GM12878 (cell line): ENCODE measurements at regions not wholly inside any gene's neighbourhood (a gene's known extent, or its start where the extent isn't known, plus 50 kb on each side); places are given as distances from the start of the nearest gene placed in this dataset.

Experiments used
- ATAC-seq: fragments of 200-7000 bp; cut with Tn5 transposase; 3 replicates; pipeline ENCODE4 v1.9.1; 2020; ENCODE audit warnings: mild to moderate bottlenecking, moderate library complexity
- BruUV-seq: library from RNA; stranded (reverse); fragments of 400-500 nt; replicated peaks from 2 replicates; lab custom pipeline; 2021; lab: Mats Ljungman, UMichigan
- CTCF ChIA-PET: fragments of 300-600 bp; sonication (Branson Sonifier 250); formaldehyde crosslinking; extraction: SDS; loops from one replicate; lab custom pipeline; 2021; ENCODE audit warnings: inconsistent platforms; lab: Yijun Ruan, JAX
- POLR2A ChIA-PET: fragments of 350-600 bp; formaldehyde crosslinking; extraction: SDS; loops from one replicate; lab custom pipeline; 2021; ENCODE audit warnings: inconsistent platforms; lab: Charles Lee
- RAD21 ChIA-PET: fragments of 300-600 bp; sonication (Branson Sonifier 250); formaldehyde crosslinking; loops from one replicate; lab custom pipeline; 2023; ENCODE audit warnings: antibody characterized with exemption; ENCODE audit not compliant: unreplicated experiment; lab: Charles Lee
- SMC1A ChIA-PET: fragments of 300-600 bp; sonication (Branson Sonifier 250); formaldehyde crosslinking; loops from one replicate; lab custom pipeline; 2023; ENCODE audit not compliant: unreplicated experiment, uncharacterized antibody; lab: Charles Lee
- DNase-seq: peaks from one replicate; pipeline ENCODE4 v3.0.0-alpha.2; 2011; ENCODE audit warnings: low read depth, low spot score
- FAIRE-seq: peaks from 3 replicates; lab custom pipeline; 2011; peaks lifted over from hg19 to GRCh38; lab: Jason Lieb, UNC
- H2AFZ ChIP-seq: 2 replicates; pipeline ENCODE4 v1.6.0; 2011; ENCODE audit warnings: low read depth, low read length, control low read depth; ENCODE audit not compliant: control insufficient read depth
- H3K27ac ChIP-seq: 2 replicates; pipeline ENCODE4 v1.5.1; 2011; ENCODE audit warnings: control low read depth; ENCODE audit not compliant: control insufficient read depth, insufficient read depth
- H3K27me3 ChIP-seq, 2 experiments: replicated peaks in 1 of 2; 2 replicates each; pipeline versions ENCODE4 v1.6.0 to v1.6.1; 2011; ENCODE audit warnings: low read length in 1 of 2; ENCODE audit not compliant: control insufficient read depth in 2 of 2, insufficient read depth in 2 of 2
- H3K36me3 ChIP-seq, 2 experiments: 2 replicates each; pipeline ENCODE4 v1.5.1; 2011; ENCODE audit warnings: low read length in 1 of 2; ENCODE audit not compliant: control insufficient read depth in 2 of 2, insufficient read depth in 2 of 2
- H3K4me1 ChIP-seq: 2 replicates; pipeline ENCODE4 v1.6.1; 2011; ENCODE audit warnings: mild to moderate bottlenecking, low read length, moderate library complexity, mixed read lengths; ENCODE audit not compliant: control insufficient read depth, insufficient read depth
- H3K4me2 ChIP-seq: 2 replicates; pipeline ENCODE4 v1.6.0; 2011; ENCODE audit warnings: control low read depth; ENCODE audit not compliant: control insufficient read depth, insufficient read depth
- H3K4me3 ChIP-seq: fragments of 200-600 bp; sonication (generic); 2 replicates; pipeline ENCODE4 v1.5.1; 2016
- H3K79me2 ChIP-seq: 2 replicates; pipeline ENCODE4 v1.6.0; 2011; ENCODE audit warnings: low read length; ENCODE audit not compliant: control insufficient read depth, insufficient read depth
- H3K9ac ChIP-seq: 2 replicates; pipeline ENCODE4 v1.8.0; 2011; ENCODE audit warnings: low read length, control low read depth, mixed read lengths; ENCODE audit not compliant: control insufficient read depth, insufficient read depth
- H3K9me3 ChIP-seq: replicated peaks from 3 replicates; pipeline ENCODE4 v1.5.1; 2011; ENCODE audit warnings: mild to moderate bottlenecking, low read length; ENCODE audit not compliant: control insufficient read depth, insufficient read depth
- H4K20me1 ChIP-seq: 2 replicates; pipeline ENCODE4 v1.6.0; 2011; ENCODE audit not compliant: control insufficient read depth, insufficient read depth
- RB1 ChIP-seq: fragments of 450-650 bp; formaldehyde crosslinking; IDR thresholded peaks from 2 replicates; pipeline ENCODE4 v1.6.1; 2017; ENCODE audit warnings: mild to moderate bottlenecking, borderline replicate concordance
- ZBTB11 ChIP-seq: fragments of 450-650 bp; formaldehyde crosslinking; IDR thresholded peaks from 2 replicates; pipeline ENCODE4 v1.5.0; 2022; ENCODE audit warnings: mild to moderate bottlenecking, missing genetic modification characterization
- in situ Hi-C: fragments of 300-500 bp; cut with MboI; formaldehyde crosslinking; loops from 9 replicates; pipeline ENCODE4 v1.14.3; 2018; ENCODE audit warnings: mixed read lengths
- intact Hi-C: fragments of 100-400 bp; cut with micrococcal nuclease; formaldehyde crosslinking; loops from one replicate; pipeline ENCODE4 v1.14.2; 2022; ENCODE audit not compliant: unreplicated experiment
- TF ChIP-seq, protein P1 (sequence below): IDR thresholded peaks from 2 replicates; pipeline ENCODE4 v1.6.1; 2012; ENCODE audit warnings: mild to moderate bottlenecking, low read depth, low read length

DNA sequence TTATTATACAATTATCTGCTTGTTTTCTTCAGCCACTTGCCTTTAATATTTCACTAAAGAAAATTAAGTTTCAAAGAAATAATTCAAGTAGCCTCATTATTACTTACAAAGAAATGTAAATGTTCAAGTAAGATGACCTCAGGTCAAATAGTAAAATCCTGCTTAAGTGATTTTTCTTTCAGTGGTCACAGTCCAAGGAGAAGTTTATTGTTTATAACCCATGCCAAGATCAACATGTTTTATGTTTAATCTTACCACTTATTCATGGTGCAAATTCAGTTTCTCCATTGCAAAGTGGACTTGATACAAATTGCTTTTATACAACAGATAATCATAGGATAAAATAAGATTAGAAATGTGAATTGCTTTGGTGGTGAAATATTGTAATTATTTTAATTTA is 370.2 kb upstream of the FLRT2 start:
- RAD21 ChIA-PET: no interaction called here
- CTCF ChIA-PET: no interaction called here
- no peaks in the 10 kb centered on the region for H3K36me3 ChIP-seq
- BruUV-seq: no TSS peak
- POLR2A ChIA-PET: no interaction called here
- SMC1A ChIA-PET: no interaction called here
- ATAC-seq (no peak), DNase-seq (no peak), FAIRE-seq (no peak)
- no peaks in the 10 kb centered on the region for H3K79me2 ChIP-seq
- no peak overlapping the region for H3K4me3 ChIP-seq
- no peak for TF ChIP-seq ZBTB11
- no peak for TF ChIP-seq RB1
- TF ChIP-seq, protein P1, sequence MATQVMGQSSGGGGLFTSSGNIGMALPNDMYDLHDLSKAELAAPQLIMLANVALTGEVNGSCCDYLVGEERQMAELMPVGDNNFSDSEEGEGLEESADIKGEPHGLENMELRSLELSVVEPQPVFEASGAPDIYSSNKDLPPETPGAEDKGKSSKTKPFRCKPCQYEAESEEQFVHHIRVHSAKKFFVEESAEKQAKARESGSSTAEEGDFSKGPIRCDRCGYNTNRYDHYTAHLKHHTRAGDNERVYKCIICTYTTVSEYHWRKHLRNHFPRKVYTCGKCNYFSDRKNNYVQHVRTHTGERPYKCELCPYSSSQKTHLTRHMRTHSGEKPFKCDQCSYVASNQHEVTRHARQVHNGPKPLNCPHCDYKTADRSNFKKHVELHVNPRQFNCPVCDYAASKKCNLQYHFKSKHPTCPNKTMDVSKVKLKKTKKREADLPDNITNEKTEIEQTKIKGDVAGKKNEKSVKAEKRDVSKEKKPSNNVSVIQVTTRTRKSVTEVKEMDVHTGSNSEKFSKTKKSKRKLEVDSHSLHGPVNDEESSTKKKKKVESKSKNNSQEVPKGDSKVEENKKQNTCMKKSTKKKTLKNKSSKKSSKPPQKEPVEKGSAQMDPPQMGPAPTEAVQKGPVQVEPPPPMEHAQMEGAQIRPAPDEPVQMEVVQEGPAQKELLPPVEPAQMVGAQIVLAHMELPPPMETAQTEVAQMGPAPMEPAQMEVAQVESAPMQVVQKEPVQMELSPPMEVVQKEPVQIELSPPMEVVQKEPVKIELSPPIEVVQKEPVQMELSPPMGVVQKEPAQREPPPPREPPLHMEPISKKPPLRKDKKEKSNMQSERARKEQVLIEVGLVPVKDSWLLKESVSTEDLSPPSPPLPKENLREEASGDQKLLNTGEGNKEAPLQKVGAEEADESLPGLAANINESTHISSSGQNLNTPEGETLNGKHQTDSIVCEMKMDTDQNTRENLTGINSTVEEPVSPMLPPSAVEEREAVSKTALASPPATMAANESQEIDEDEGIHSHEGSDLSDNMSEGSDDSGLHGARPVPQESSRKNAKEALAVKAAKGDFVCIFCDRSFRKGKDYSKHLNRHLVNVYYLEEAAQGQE: no peak
- H3K27me3 ChIP-seq: no peaks in the 10 kb centered on the region
- no peaks in the 10 kb centered on the region for H3K9me3 ChIP-seq
- no peak overlapping the region for H3K4me2 ChIP-seq
- no peaks in the 10 kb centered on the region for H3K4me1 ChIP-seq
- intact Hi-C loops: no loop called here
- in situ Hi-C loops: no loop called here
- no peak overlapping the region for H3K27ac ChIP-seq
- no peaks in the 10 kb centered on the region for H4K20me1 ChIP-seq
- H2AFZ ChIP-seq: no peak overlapping the region
- H3K9ac ChIP-seq: no peak overlapping the region
